ENCODE measurements at regions not wholly inside any gene's neighbourhood (a gene's known extent, or its start where the extent isn't known, plus 50 kb on each side); places are given as distances from the start of the nearest gene placed in this dataset.

DNA sequence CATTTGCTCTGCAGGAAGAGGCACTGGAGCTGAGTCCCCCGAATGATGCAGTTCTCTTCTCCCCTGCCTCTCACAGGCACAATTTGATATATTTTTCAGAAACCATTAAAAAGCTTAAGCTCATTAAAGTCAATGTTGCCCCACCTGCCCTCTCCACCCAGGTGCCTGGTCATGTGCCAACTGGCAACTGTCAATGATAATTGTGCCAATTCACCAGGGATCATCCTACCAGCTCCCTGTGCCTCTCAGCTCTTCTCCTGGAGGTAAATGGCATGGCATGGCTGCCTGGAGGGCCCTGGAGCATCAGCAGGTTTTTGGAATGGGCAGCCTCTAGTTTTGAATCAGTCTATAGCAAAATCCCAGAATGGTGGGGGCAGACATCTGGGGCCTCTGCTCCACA lies 279.6 kb upstream of the ID2 start:
- FAIRE-seq, result no peak
- Histone ChIP-seq H3K9me3 (replicated peaks; ENCODE audit: control insufficient read depth, insufficient read depth, low read depth, low read length) (peaks cover 3% of the 10 kb centered on the region; the same call in 1 of the 2 replicates), H3K9me1 (ENCODE audit: control insufficient read depth, insufficient read depth, low read length) (no peaks in the 10 kb centered on the region), H4K20me1 (replicated peaks; ENCODE audit: control insufficient read depth, insufficient read depth, low read length) (no peaks in the 10 kb centered on the region; the same call in 1 of the 2 replicates), H3K36me3 (ENCODE audit: control insufficient read depth, insufficient read depth, low read length) (no peaks in the 10 kb centered on the region), H3K4me2 (ENCODE audit: insufficient read depth, low read length) (no peak overlapping the region), H2AFZ (ENCODE audit: low read depth, low read length) (no peak overlapping the region), H3K9ac (ENCODE audit: insufficient read depth in 1 of 2, low read depth in 2 of 2, low read length in 2 of 2) (no peak overlapping the region), H3K27ac (ENCODE audit: extremely low read depth, low read depth, low read length) (no peak overlapping the region), H3K4me1 (replicated peaks in 1 of 2; ENCODE audit: control insufficient read depth in 2 of 2, insufficient read depth in 2 of 2, low read length in 2 of 2) (no peaks in the 10 kb centered on the region), H3K79me2 (ENCODE audit: control insufficient read depth, insufficient read depth, low read length) (no peaks in the 10 kb centered on the region), H3K4me3 (no peak overlapping the region), H3K27me3 (ENCODE audit: control insufficient read depth in 2 of 2, insufficient read depth in 2 of 2, low read length in 2 of 2) (peaks cover 11 to 16% of the 10 kb centered on the region in 2 experiments; a peak in 3 of 5 replicates)
- no peak for ATAC-seq
- no TSS peak for BruUV-seq (replicated peaks)
- intact Hi-C loops (cut with micrococcal nuclease), result no loop called here
- ChIA-PET POLR2A (no interaction called here), CTCF (ENCODE audit: low intra/inter-chr PET ratio) (no interaction called here)
- in situ Hi-C loops (cut with MboI), result no loop called here
- TF ChIP-seq NFYB (IDR thresholded peaks at IDR 0.05; ENCODE audit: extremely low read depth, insufficient read length) (no peak), ZNF77 (CRISPR knock-in tag; IDR thresholded peaks at IDR 0.05) (no peak), ZKSCAN8 (CRISPR knock-in tag; IDR thresholded peaks at IDR 0.05) (no peak), HDAC6 (IDR thresholded peaks at IDR 0.05; ENCODE audit: low read depth, low read length) (no peak), RBM25 (IDR thresholded peaks at IDR 0.05; ENCODE audit: low read depth, low read length, severe bottlenecking) (no peak), PTRF (tag; IDR thresholded peaks at IDR 0.05) (no peak), ZFP1 (CRISPR knock-in tag; IDR thresholded peaks at IDR 0.05) (no peak), MTA2 (IDR thresholded peaks at IDR 0.05; ENCODE audit: low read depth) (no peak), SMAD1 (IDR thresholded peaks at IDR 0.05; ENCODE audit: low read depth, low read length, partially characterized antibody) (no peak), ZKSCAN3 (CRISPR knock-in tag; IDR thresholded peaks at IDR 0.05) (no peak), ELF2 (CRISPR knock-in tag; IDR thresholded peaks at IDR 0.05) (no peak)
- TF ChIP-seq, protein P1, sequence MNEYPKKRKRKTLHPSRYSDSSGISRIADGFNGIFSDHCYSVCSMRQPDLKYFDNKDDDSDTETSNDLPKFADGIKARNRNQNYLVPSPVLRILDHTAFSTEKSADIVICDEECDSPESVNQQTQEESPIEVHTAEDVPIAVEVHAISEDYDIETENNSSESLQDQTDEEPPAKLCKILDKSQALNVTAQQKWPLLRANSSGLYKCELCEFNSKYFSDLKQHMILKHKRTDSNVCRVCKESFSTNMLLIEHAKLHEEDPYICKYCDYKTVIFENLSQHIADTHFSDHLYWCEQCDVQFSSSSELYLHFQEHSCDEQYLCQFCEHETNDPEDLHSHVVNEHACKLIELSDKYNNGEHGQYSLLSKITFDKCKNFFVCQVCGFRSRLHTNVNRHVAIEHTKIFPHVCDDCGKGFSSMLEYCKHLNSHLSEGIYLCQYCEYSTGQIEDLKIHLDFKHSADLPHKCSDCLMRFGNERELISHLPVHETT (CRISPR knock-in tag; conservative IDR thresholded peaks at IDR 0.05 in 1 of 2, IDR thresholded peaks at IDR 0.05 in 1 of 2), result no peak
- 0% methylated on average over 1 of the region's 1 CpG for WGBS (ENCODE audit: insufficient coverage, low coverage, missing lambda C conversion rate)
- no peak for DNase-seq (ENCODE audit: extremely low read depth in 1 of 4, low spot score in 3 of 4)

Data from K562 (cell line).